Tibial artery (tissue), 4 donors: ENCODE measurements at regions not wholly inside any gene's neighbourhood (a gene's known extent, or its start where the extent isn't known, plus 50 kb on each side); places are given as distances from the start of the nearest gene placed in this dataset.

Experiments used
- DNase-seq, 2 donors: peaks; one replicate each; pipeline ENCODE4 v3.0.0-alpha.2; 2019
- H3K27ac ChIP-seq, 2 donors: fragments of 200-600 bp; sonication (generic) in 1 of 2; 1 replicate in 1 of 2; 2 replicates in 1 of 2; pipeline ENCODE4 v1.5.1; 2018 to 2019; ENCODE audit warnings: mild to moderate bottlenecking in 1 of 2
- H3K27me3 ChIP-seq, 2 donors: fragments of 200-600 bp; sonication (generic) in 1 of 2; one replicate each; pipeline versions ENCODE4 v1.5.1 to v1.6.0; 2016 to 2019
- H3K36me3 ChIP-seq, 3 donors: fragments of 200-600 bp; sonication (generic) in 2 of 3; one replicate each; pipeline ENCODE4 v1.5.1; 2016 to 2019; ENCODE audit warnings: mild to moderate bottlenecking in 2 of 3
- H3K4me1 ChIP-seq, 4 donors: fragments of 200-600 bp; sonication (generic) in 2 of 4; 1 replicate in 3 of 4; 2 replicates in 1 of 4; pipeline ENCODE4 v1.5.1; 2016 to 2019
- H3K4me3 ChIP-seq, 2 donors: fragments of 200-600 bp; sonication (generic) in 1 of 2; 1 replicate in 1 of 2; 2 replicates in 1 of 2; pipeline ENCODE4 v1.5.1; 2018 to 2019; ENCODE audit warnings: mild to moderate bottlenecking in 2 of 2
- H3K9me3 ChIP-seq, 3 donors: fragments of 200-600 bp; sonication (generic) in 1 of 3; one replicate each; pipeline ENCODE4 v1.5.1; 2016 to 2019
- CTCF ChIP-seq, 2 experiments: fragments of 200-600 bp in 1 of 2; fragments of 450-650 bp in 1 of 2; IDR thresholded peaks; one replicate each; pipeline ENCODE4 v1.5.1; 2017 to 2019; ENCODE audit warnings: antibody characterized with exemption in 2 of 2, mild to moderate bottlenecking in 1 of 2, moderate library complexity in 1 of 2
- intact Hi-C: fragments of 100-400 bp; cut with DNase I; formaldehyde crosslinking; loops from one replicate; pipeline ENCODE4 v1.15.0; 2023; ENCODE audit warnings: low total_unique reads

- H3K4me3 ChIP-seq = no peak overlapping the region
- TF ChIP-seq CTCF (IDR thresholded peaks at IDR 0.05) = no peak
- peaks cover 0 to 4% (median 0%) of the 10 kb centered on the region in 3 donors for H3K9me3 ChIP-seq
- H3K27me3 ChIP-seq = no peaks in the 10 kb centered on the region
- intact Hi-C loops = no loop called here
- DNase-seq = no peak
- no peaks in the 10 kb centered on the region for H3K4me1 ChIP-seq
- H3K27ac ChIP-seq = no peak overlapping the region
- no peaks in the 10 kb centered on the region for H3K36me3 ChIP-seq
Measured at GRCh38 chr2:76447294-76447693, 736.6 kb upstream of the GCFC2 start.

- H3K4me3 ChIP-seq = no peak overlapping the region
- no peaks in the 10 kb centered on the region for H3K27me3 ChIP-seq
- peaks cover 0 to 4% (median 0%) of the 10 kb centered on the region in 3 donors for H3K9me3 ChIP-seq
- no peaks in the 10 kb centered on the region for H3K36me3 ChIP-seq
- intact Hi-C loops = no loop called here
- H3K4me1 ChIP-seq = no peaks in the 10 kb centered on the region
- H3K27ac ChIP-seq = no peak overlapping the region
- no peak for TF ChIP-seq CTCF (IDR thresholded peaks at IDR 0.05)
- no peak for DNase-seq
Measured at GRCh38 chr2:76446872-76447271, 736.2 kb upstream of the GCFC2 start.

GRCh38 chr2:76445880-76446279 is 735.2 kb upstream of the GCFC2 start:
- no peaks in the 10 kb centered on the region for H3K36me3 ChIP-seq
- intact Hi-C loops = no loop called here
- no peak overlapping the region for H3K27ac ChIP-seq
- no peak overlapping the region for H3K4me3 ChIP-seq
- no peak for DNase-seq
- H3K27me3 ChIP-seq = no peaks in the 10 kb centered on the region
- H3K9me3 ChIP-seq = peaks cover 0 to 4% (median 0%) of the 10 kb centered on the region in 3 donors
- TF ChIP-seq CTCF (IDR thresholded peaks at IDR 0.05) = no peak
- H3K4me1 ChIP-seq = no peaks in the 10 kb centered on the region

GRCh38 chr2:76444732-76445131 is 734.0 kb upstream of the GCFC2 start:
- no peak for TF ChIP-seq CTCF (IDR thresholded peaks at IDR 0.05)
- Histone ChIP-seq H3K27me3 (no peaks in the 10 kb centered on the region), H3K4me3 (no peak overlapping the region), H3K9me3 (peaks cover 0 to 4% (median 0%) of the 10 kb centered on the region in 3 donors), H3K4me1 (no peaks in the 10 kb centered on the region), H3K27ac (no peak overlapping the region), H3K36me3 (no peaks in the 10 kb centered on the region)
- no peak for DNase-seq
- intact Hi-C loops = no loop called here

- no peaks in the 10 kb centered on the region for H3K36me3 ChIP-seq
- H3K4me3 ChIP-seq = no peak overlapping the region
- no peak for DNase-seq
- H3K27ac ChIP-seq = no peak overlapping the region
- TF ChIP-seq CTCF (IDR thresholded peaks at IDR 0.05) = no peak
- intact Hi-C loops = no loop called here
- no peaks in the 10 kb centered on the region for H3K27me3 ChIP-seq
- no peaks in the 10 kb centered on the region for H3K4me1 ChIP-seq
- no peaks in the 10 kb centered on the region for H3K9me3 ChIP-seq
Measured at GRCh38 chr2:76437564-76437963, 726.8 kb upstream of the GCFC2 start.

- H3K27me3 ChIP-seq = no peaks in the 10 kb centered on the region
- no peak overlapping the region for H3K4me3 ChIP-seq
- H3K9me3 ChIP-seq = no peaks in the 10 kb centered on the region
- H3K27ac ChIP-seq = no peak overlapping the region
- DNase-seq = no peak
- intact Hi-C loops = no loop called here
- H3K4me1 ChIP-seq = no peaks in the 10 kb centered on the region
- no peaks in the 10 kb centered on the region for H3K36me3 ChIP-seq
- no peak for TF ChIP-seq CTCF (IDR thresholded peaks at IDR 0.05)
Measured at GRCh38 chr2:76429374-76429773, 718.7 kb upstream of the GCFC2 start.
